GM12878 (cell line): ENCODE measurements at regions not wholly inside any gene's neighbourhood (a gene's known extent, or its start where the extent isn't known, plus 50 kb on each side); places are given as distances from the start of the nearest gene placed in this dataset.

Experiments used
- ATAC-seq: fragments of 200-7000 bp; cut with Tn5 transposase; 3 replicates; pipeline ENCODE4 v1.9.1; 2020; ENCODE audit warnings: mild to moderate bottlenecking, moderate library complexity
- BruUV-seq: library from RNA; stranded (reverse); fragments of 400-500 nt; replicated peaks from 2 replicates; lab custom pipeline; 2021; lab: Mats Ljungman, UMichigan
- CTCF ChIA-PET: fragments of 300-600 bp; sonication (Branson Sonifier 250); formaldehyde crosslinking; extraction: SDS; loops from one replicate; lab custom pipeline; 2021; ENCODE audit warnings: inconsistent platforms; lab: Yijun Ruan, JAX
- POLR2A ChIA-PET: fragments of 350-600 bp; formaldehyde crosslinking; extraction: SDS; loops from one replicate; lab custom pipeline; 2021; ENCODE audit warnings: inconsistent platforms; lab: Charles Lee
- RAD21 ChIA-PET: fragments of 300-600 bp; sonication (Branson Sonifier 250); formaldehyde crosslinking; loops from one replicate; lab custom pipeline; 2023; ENCODE audit warnings: antibody characterized with exemption; ENCODE audit not compliant: unreplicated experiment; lab: Charles Lee
- SMC1A ChIA-PET: fragments of 300-600 bp; sonication (Branson Sonifier 250); formaldehyde crosslinking; loops from one replicate; lab custom pipeline; 2023; ENCODE audit not compliant: unreplicated experiment, uncharacterized antibody; lab: Charles Lee
- DNase-seq: peaks from one replicate; pipeline ENCODE4 v3.0.0-alpha.2; 2011; ENCODE audit warnings: low read depth, low spot score
- FAIRE-seq: peaks from 3 replicates; lab custom pipeline; 2011; peaks lifted over from hg19 to GRCh38; lab: Jason Lieb, UNC
- H2AFZ ChIP-seq: 2 replicates; pipeline ENCODE4 v1.6.0; 2011; ENCODE audit warnings: low read depth, low read length, control low read depth; ENCODE audit not compliant: control insufficient read depth
- H3K27ac ChIP-seq: 2 replicates; pipeline ENCODE4 v1.5.1; 2011; ENCODE audit warnings: control low read depth; ENCODE audit not compliant: control insufficient read depth, insufficient read depth
- H3K27me3 ChIP-seq, 2 experiments: replicated peaks in 1 of 2; 2 replicates each; pipeline versions ENCODE4 v1.6.0 to v1.6.1; 2011; ENCODE audit warnings: low read length in 1 of 2; ENCODE audit not compliant: control insufficient read depth in 2 of 2, insufficient read depth in 2 of 2
- H3K36me3 ChIP-seq, 2 experiments: 2 replicates each; pipeline ENCODE4 v1.5.1; 2011; ENCODE audit warnings: low read length in 1 of 2; ENCODE audit not compliant: control insufficient read depth in 2 of 2, insufficient read depth in 2 of 2
- H3K4me1 ChIP-seq: 2 replicates; pipeline ENCODE4 v1.6.1; 2011; ENCODE audit warnings: mild to moderate bottlenecking, low read length, moderate library complexity, mixed read lengths; ENCODE audit not compliant: control insufficient read depth, insufficient read depth
- H3K4me2 ChIP-seq: 2 replicates; pipeline ENCODE4 v1.6.0; 2011; ENCODE audit warnings: control low read depth; ENCODE audit not compliant: control insufficient read depth, insufficient read depth
- H3K4me3 ChIP-seq: fragments of 200-600 bp; sonication (generic); 2 replicates; pipeline ENCODE4 v1.5.1; 2016
- H3K79me2 ChIP-seq: 2 replicates; pipeline ENCODE4 v1.6.0; 2011; ENCODE audit warnings: low read length; ENCODE audit not compliant: control insufficient read depth, insufficient read depth
- H3K9ac ChIP-seq: 2 replicates; pipeline ENCODE4 v1.8.0; 2011; ENCODE audit warnings: low read length, control low read depth, mixed read lengths; ENCODE audit not compliant: control insufficient read depth, insufficient read depth
- H3K9me3 ChIP-seq: replicated peaks from 3 replicates; pipeline ENCODE4 v1.5.1; 2011; ENCODE audit warnings: mild to moderate bottlenecking, low read length; ENCODE audit not compliant: control insufficient read depth, insufficient read depth
- H4K20me1 ChIP-seq: 2 replicates; pipeline ENCODE4 v1.6.0; 2011; ENCODE audit not compliant: control insufficient read depth, insufficient read depth
- ATF7 ChIP-seq: fragments of 450-650 bp; IDR thresholded peaks from 2 replicates; pipeline ENCODE4 v1.6.1; 2016; ENCODE audit warnings: low read depth, mild to moderate bottlenecking
- BMI1 ChIP-seq: fragments of 450-650 bp; IDR thresholded peaks from 2 replicates; pipeline ENCODE4 v1.6.1; 2016; ENCODE audit warnings: mild to moderate bottlenecking, moderate library complexity, borderline replicate concordance
- CBX3 ChIP-seq: fragments of 200-600 bp; sonication (generic); IDR thresholded peaks from 2 replicates; pipeline ENCODE4 v1.6.1; 2016; ENCODE audit warnings: low read depth, borderline replicate concordance
- ETV6 ChIP-seq, 2 experiments: fragments of 450-650 bp in 1 of 2; IDR thresholded peaks in 1 of 2; conservative IDR thresholded peaks in 1 of 2; 2 replicates each; pipeline ENCODE4 v1.6.1; 2014; ENCODE audit warnings: antibody characterized with exemption in 1 of 2, borderline replicate concordance in 1 of 2, low read depth in 1 of 2, mild to moderate bottlenecking in 1 of 2, moderate library complexity in 1 of 2
- NRF1 ChIP-seq: conservative IDR thresholded peaks from 2 replicates; pipeline ENCODE4 v1.6.1; 2011; ENCODE audit warnings: mild to moderate bottlenecking, low read depth, low read length, improper control_type of control experiment
- PML ChIP-seq: IDR thresholded peaks from 2 replicates; pipeline ENCODE4 v1.6.1; 2012; ENCODE audit warnings: low read length, inconsistent platforms
- POLR2A ChIP-seq: IDR thresholded peaks from 2 replicates; pipeline ENCODE4 v1.6.1; 2011; ENCODE audit warnings: low read depth, mild to moderate bottlenecking, low read length
- SMAD5 ChIP-seq: IDR thresholded peaks from 2 replicates; pipeline ENCODE4 v1.6.1; 2016; ENCODE audit warnings: antibody characterized with exemption, low read depth
- SREBF1 ChIP-seq: IDR thresholded peaks from 2 replicates; pipeline ENCODE4 v1.6.1; 2012; ENCODE audit warnings: mild to moderate bottlenecking, low read length
- WGBS: methylation state at CpG from one replicate; pipeline ENCODE4 v1.1.6; 2016; ENCODE audit warnings: low lambda C conversion rate; ENCODE audit not compliant: insufficient replicate concordance, insufficient coverage; ENCODE audit errors: missing lambda C conversion rate; 5-methylcytosine and 5-hydroxymethylcytosine counted together
- in situ Hi-C: fragments of 300-500 bp; cut with MboI; formaldehyde crosslinking; loops from 9 replicates; pipeline ENCODE4 v1.14.3; 2018; ENCODE audit warnings: mixed read lengths
- intact Hi-C: fragments of 100-400 bp; cut with micrococcal nuclease; formaldehyde crosslinking; loops from one replicate; pipeline ENCODE4 v1.14.2; 2022; ENCODE audit not compliant: unreplicated experiment
- TF ChIP-seq, protein P1 (sequence below), 3 experiments: IDR thresholded peaks in 2 of 3; conservative IDR thresholded peaks in 1 of 3; 2 replicates each; pipeline ENCODE4 v1.5.1; 2011; ENCODE audit warnings: low read depth in 3 of 3, low read length in 3 of 3, mild to moderate bottlenecking in 3 of 3, control low read depth in 2 of 3, moderate library complexity in 2 of 3, inconsistent platforms in 1 of 3, mixed read lengths in 1 of 3; ENCODE audit not compliant: control insufficient read depth in 2 of 3, insufficient read depth in 1 of 3; ENCODE audit errors: extremely low read depth in 1 of 3
- TF ChIP-seq, protein P2 (sequence below): IDR thresholded peaks from 2 replicates; pipeline ENCODE4 v1.6.1; 2012; ENCODE audit warnings: low read depth, low read length, improper control_type of control experiment
- TF ChIP-seq, protein P3 (sequence below): IDR thresholded peaks from 2 replicates; pipeline ENCODE4 v1.6.1; 2011; ENCODE audit warnings: borderline replicate concordance, low read depth, mild to moderate bottlenecking, moderate library complexity, low read length; ENCODE audit not compliant: insufficient read depth, poor library complexity, severe bottlenecking
- TF ChIP-seq, protein P4 (sequence below): fragments of 450-650 bp; IDR thresholded peaks from 2 replicates; pipeline ENCODE4 v1.6.1; 2014; ENCODE audit warnings: mild to moderate bottlenecking
- TF ChIP-seq, protein P5 (sequence below): fragments of 450-650 bp; IDR thresholded peaks from 2 replicates; pipeline ENCODE4 v1.6.1; 2017; ENCODE audit warnings: mild to moderate bottlenecking, moderate library complexity

DNA sequence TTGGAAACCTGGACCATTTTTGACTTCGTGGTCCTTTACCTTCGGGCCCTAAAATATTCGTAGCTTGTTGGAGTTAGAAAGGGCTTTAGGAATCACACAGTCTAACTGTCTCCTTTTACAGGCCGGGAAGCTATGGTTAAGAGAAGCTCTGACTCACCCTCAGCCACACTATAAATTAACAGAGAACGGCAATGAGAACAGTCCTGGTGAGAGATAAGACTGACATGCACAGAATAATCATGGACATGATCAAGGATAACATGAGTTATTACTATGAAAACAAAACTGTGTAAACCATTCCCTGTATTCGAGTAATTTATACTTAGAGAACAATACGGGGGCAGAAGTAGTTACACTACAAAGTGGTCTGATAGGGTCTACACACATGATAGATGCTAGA lies 162.5 kb upstream of the MALRD1 start:
- no peak overlapping the region for H3K4me3 ChIP-seq
- BruUV-seq = no TSS peak
- in situ Hi-C loops = no loop called here
- ChIA-PET RAD21 (no interaction called here), SMC1A (interaction anchor here (0.7 kb wide), 1 partner anchor 99 kb away, joined by 4 read pairs; no protein-coding TSS in a partner anchor), CTCF (no interaction called here), POLR2A (interaction anchor here (0.6 kb wide), 1 partner anchor 613 kb away, joined by 3 read pairs; no protein-coding TSS in a partner anchor)
- no peaks in the 10 kb centered on the region for H3K4me1 ChIP-seq
- no peaks in the 10 kb centered on the region for H3K79me2 ChIP-seq
- intact Hi-C loops = no loop called here
- H3K9me3 ChIP-seq = no peaks in the 10 kb centered on the region
- no peak for DNase-seq
- 11% methylated on average over 7 of the region's 7 CpGs for whole genome bisulfite sequencing
- no peak overlapping the region for H3K4me2 ChIP-seq
- FAIRE-seq = no peak
- H3K27ac ChIP-seq = no peak overlapping the region
- H2AFZ ChIP-seq = no peak overlapping the region
- no peak overlapping the region for H3K9ac ChIP-seq
- H3K27me3 ChIP-seq = no peaks in the 10 kb centered on the region
- no peaks in the 10 kb centered on the region for H3K36me3 ChIP-seq
- ATAC-seq = no peak
- no peaks in the 10 kb centered on the region for H4K20me1 ChIP-seq
- TF ChIP-seq CBX3 = no peak
- TF ChIP-seq, protein P1, sequence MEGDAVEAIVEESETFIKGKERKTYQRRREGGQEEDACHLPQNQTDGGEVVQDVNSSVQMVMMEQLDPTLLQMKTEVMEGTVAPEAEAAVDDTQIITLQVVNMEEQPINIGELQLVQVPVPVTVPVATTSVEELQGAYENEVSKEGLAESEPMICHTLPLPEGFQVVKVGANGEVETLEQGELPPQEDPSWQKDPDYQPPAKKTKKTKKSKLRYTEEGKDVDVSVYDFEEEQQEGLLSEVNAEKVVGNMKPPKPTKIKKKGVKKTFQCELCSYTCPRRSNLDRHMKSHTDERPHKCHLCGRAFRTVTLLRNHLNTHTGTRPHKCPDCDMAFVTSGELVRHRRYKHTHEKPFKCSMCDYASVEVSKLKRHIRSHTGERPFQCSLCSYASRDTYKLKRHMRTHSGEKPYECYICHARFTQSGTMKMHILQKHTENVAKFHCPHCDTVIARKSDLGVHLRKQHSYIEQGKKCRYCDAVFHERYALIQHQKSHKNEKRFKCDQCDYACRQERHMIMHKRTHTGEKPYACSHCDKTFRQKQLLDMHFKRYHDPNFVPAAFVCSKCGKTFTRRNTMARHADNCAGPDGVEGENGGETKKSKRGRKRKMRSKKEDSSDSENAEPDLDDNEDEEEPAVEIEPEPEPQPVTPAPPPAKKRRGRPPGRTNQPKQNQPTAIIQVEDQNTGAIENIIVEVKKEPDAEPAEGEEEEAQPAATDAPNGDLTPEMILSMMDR (IDR thresholded peaks at IDR 0.05 in 2 of 3, conservative IDR thresholded peaks at IDR 0.05 in 1 of 3; ENCODE audit: control insufficient read depth in 2 of 3, extremely low read depth in 1 of 3, insufficient read depth in 1 of 3, low read depth in 3 of 3, low read length in 3 of 3) = no peak
- TF ChIP-seq POLR2A = no peak
- TF ChIP-seq, protein P2, sequence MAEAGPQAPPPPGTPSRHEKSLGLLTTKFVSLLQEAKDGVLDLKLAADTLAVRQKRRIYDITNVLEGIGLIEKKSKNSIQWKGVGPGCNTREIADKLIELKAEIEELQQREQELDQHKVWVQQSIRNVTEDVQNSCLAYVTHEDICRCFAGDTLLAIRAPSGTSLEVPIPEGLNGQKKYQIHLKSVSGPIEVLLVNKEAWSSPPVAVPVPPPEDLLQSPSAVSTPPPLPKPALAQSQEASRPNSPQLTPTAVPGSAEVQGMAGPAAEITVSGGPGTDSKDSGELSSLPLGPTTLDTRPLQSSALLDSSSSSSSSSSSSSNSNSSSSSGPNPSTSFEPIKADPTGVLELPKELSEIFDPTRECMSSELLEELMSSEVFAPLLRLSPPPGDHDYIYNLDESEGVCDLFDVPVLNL = no peak
- no peak for TF ChIP-seq PML
- no peak for TF ChIP-seq SREBF1
- TF ChIP-seq, protein P3, sequence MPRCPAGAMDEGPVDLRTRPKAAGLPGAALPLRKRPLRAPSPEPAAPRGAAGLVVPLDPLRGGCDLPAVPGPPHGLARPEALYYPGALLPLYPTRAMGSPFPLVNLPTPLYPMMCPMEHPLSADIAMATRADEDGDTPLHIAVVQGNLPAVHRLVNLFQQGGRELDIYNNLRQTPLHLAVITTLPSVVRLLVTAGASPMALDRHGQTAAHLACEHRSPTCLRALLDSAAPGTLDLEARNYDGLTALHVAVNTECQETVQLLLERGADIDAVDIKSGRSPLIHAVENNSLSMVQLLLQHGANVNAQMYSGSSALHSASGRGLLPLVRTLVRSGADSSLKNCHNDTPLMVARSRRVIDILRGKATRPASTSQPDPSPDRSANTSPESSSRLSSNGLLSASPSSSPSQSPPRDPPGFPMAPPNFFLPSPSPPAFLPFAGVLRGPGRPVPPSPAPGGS = no peak
- no peak for TF ChIP-seq ETV6 (conservative IDR thresholded peaks at IDR 0.05 in 1 of 2, IDR thresholded peaks at IDR 0.05 in 1 of 2; ENCODE audit: borderline replicate concordance in 1 of 2, low read depth in 1 of 2)
- TF ChIP-seq BMI1 = no peak
- no peak for TF ChIP-seq SMAD5
- TF ChIP-seq ATF7 = no peak
- TF ChIP-seq NRF1 = no peak
- TF ChIP-seq, protein P4, sequence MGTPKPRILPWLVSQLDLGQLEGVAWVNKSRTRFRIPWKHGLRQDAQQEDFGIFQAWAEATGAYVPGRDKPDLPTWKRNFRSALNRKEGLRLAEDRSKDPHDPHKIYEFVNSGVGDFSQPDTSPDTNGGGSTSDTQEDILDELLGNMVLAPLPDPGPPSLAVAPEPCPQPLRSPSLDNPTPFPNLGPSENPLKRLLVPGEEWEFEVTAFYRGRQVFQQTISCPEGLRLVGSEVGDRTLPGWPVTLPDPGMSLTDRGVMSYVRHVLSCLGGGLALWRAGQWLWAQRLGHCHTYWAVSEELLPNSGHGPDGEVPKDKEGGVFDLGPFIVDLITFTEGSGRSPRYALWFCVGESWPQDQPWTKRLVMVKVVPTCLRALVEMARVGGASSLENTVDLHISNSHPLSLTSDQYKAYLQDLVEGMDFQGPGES = no peak
- TF ChIP-seq, protein P5, sequence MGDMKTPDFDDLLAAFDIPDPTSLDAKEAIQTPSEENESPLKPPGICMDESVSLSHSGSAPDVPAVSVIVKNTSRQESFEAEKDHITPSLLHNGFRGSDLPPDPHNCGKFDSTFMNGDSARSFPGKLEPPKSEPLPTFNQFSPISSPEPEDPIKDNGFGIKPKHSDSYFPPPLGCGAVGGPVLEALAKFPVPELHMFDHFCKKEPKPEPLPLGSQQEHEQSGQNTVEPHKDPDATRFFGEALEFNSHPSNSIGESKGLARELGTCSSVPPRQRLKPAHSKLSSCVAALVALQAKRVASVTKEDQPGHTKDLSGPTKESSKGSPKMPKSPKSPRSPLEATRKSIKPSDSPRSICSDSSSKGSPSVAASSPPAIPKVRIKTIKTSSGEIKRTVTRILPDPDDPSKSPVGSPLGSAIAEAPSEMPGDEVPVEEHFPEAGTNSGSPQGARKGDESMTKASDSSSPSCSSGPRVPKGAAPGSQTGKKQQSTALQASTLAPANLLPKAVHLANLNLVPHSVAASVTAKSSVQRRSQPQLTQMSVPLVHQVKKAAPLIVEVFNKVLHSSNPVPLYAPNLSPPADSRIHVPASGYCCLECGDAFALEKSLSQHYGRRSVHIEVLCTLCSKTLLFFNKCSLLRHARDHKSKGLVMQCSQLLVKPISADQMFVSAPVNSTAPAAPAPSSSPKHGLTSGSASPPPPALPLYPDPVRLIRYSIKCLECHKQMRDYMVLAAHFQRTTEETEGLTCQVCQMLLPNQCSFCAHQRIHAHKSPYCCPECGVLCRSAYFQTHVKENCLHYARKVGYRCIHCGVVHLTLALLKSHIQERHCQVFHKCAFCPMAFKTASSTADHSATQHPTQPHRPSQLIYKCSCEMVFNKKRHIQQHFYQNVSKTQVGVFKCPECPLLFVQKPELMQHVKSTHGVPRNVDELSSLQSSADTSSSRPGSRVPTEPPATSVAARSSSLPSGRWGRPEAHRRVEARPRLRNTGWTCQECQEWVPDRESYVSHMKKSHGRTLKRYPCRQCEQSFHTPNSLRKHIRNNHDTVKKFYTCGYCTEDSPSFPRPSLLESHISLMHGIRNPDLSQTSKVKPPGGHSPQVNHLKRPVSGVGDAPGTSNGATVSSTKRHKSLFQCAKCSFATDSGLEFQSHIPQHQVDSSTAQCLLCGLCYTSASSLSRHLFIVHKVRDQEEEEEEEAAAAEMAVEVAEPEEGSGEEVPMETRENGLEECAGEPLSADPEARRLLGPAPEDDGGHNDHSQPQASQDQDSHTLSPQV = no peak
